Keratinocyte (primary cell): ENCODE measurements at regions not wholly inside any gene's neighbourhood (a gene's known extent, or its start where the extent isn't known, plus 50 kb on each side); places are given as distances from the start of the nearest gene placed in this dataset.

Experiments used
- DNase-seq: peaks from one replicate; pipeline ENCODE4 v3.0.0-alpha.2; 2011; ENCODE audit warnings: low read depth, missing footprints, low spot score
- FAIRE-seq: peaks from 2 replicates; lab custom pipeline; 2011; peaks lifted over from hg19 to GRCh38; lab: Jason Lieb, UNC
- H2AFZ ChIP-seq: 2 replicates; pipeline ENCODE4 v1.6.0; 2012; ENCODE audit warnings: low read length, control low read depth, inconsistent platforms; ENCODE audit not compliant: control insufficient read depth
- H3K27ac ChIP-seq: 2 replicates; pipeline ENCODE4 v1.5.1; 2011; ENCODE audit warnings: low read length; ENCODE audit not compliant: control insufficient read depth, insufficient read depth
- H3K27me3 ChIP-seq: 3 replicates; pipeline ENCODE4 v1.6.0; 2011; ENCODE audit warnings: low read length; ENCODE audit not compliant: control insufficient read depth, insufficient read depth; ENCODE audit errors: extremely low read depth
- H3K36me3 ChIP-seq, 2 experiments: 2 replicates in 1 of 2; 3 replicates in 1 of 2; pipeline ENCODE4 v1.5.1; 2011; ENCODE audit warnings: low read length in 2 of 2, mild to moderate bottlenecking in 1 of 2; ENCODE audit not compliant: control insufficient read depth in 2 of 2, insufficient read depth in 2 of 2; ENCODE audit errors: extremely low read depth in 1 of 2
- H3K4me1 ChIP-seq: 3 replicates; pipeline ENCODE4 v1.5.1; 2011; ENCODE audit warnings: low read length; ENCODE audit not compliant: control insufficient read depth, insufficient read depth; ENCODE audit errors: extremely low read depth
- H3K4me2 ChIP-seq: 3 replicates; pipeline ENCODE4 v1.6.0; 2011; ENCODE audit warnings: low read depth, low read length; ENCODE audit not compliant: control insufficient read depth, insufficient read depth; ENCODE audit errors: extremely low read depth
- H3K4me3 ChIP-seq, 3 experiments: fragments of 200-600 bp in 1 of 3; sonication (generic) in 1 of 3; 2 replicates in 2 of 3; 3 replicates in 1 of 3; pipeline ENCODE4 v1.5.1; 2011 to 2016; ENCODE audit warnings: low read length in 3 of 3, mild to moderate bottlenecking in 3 of 3, control low read depth in 2 of 3, inconsistent platforms in 1 of 3, low read depth in 1 of 3, mixed read lengths in 1 of 3, mixed run types in 1 of 3, moderate library complexity in 1 of 3; ENCODE audit not compliant: control insufficient read depth in 2 of 3, insufficient read depth in 2 of 3; ENCODE audit errors: extremely low read depth in 1 of 3
- H3K79me2 ChIP-seq: 2 replicates; pipeline ENCODE4 v1.6.0; 2012; ENCODE audit warnings: low read length; ENCODE audit not compliant: control insufficient read depth, insufficient read depth
- H3K9ac ChIP-seq: 3 replicates; pipeline ENCODE4 v1.6.0; 2011; ENCODE audit warnings: low read length; ENCODE audit not compliant: control insufficient read depth, insufficient read depth; ENCODE audit errors: extremely low read depth
- H3K9me1 ChIP-seq: 3 replicates; pipeline ENCODE4 v1.6.0; 2011; ENCODE audit warnings: low read length; ENCODE audit not compliant: control insufficient read depth, insufficient read depth; ENCODE audit errors: extremely low read depth
- H3K9me3 ChIP-seq: 2 replicates; pipeline ENCODE4 v1.5.1; 2012; ENCODE audit warnings: low read depth, low read length; ENCODE audit not compliant: control insufficient read depth
- H4K20me1 ChIP-seq: 3 replicates; pipeline ENCODE4 v1.6.0; 2011; ENCODE audit warnings: low read length; ENCODE audit not compliant: control insufficient read depth, insufficient read depth; ENCODE audit errors: extremely low read depth
- CTCF ChIP-seq, 3 experiments: IDR thresholded peaks in 1 of 3; conservative IDR thresholded peaks in 1 of 3; optimal IDR thresholded peaks in 1 of 3; 2 replicates in 2 of 3; 3 replicates in 1 of 3; pipeline versions ENCODE3 to v1.5.1; 2011; ENCODE audit warnings: low read length in 3 of 3, mild to moderate bottlenecking in 3 of 3, moderate library complexity in 2 of 3, control low read depth in 1 of 3, inconsistent platforms in 1 of 3; ENCODE audit not compliant: insufficient read depth in 2 of 3; ENCODE audit errors: extremely low read depth in 1 of 3
- EZH2 ChIP-seq: IDR thresholded peaks from one replicate; pipeline ENCODE4 v1.6.1; 2012; ENCODE audit warnings: inconsistent platforms, mild to moderate bottlenecking, low read length, moderate library complexity
- dilution Hi-C: fragments of 300-500 bp; cut with MboI; formaldehyde crosslinking; loops from one replicate; pipeline ENCODE4 v1.7.0; 2020; ENCODE audit warnings: low sequenced_read_pairs; ENCODE audit not compliant: extremely low pct_ligation_motif_present

GRCh38 chr6:74115674-74116073, 419.7 kb downstream of the CD109 start:
- Histone ChIP-seq H3K4me3 (no peak overlapping the region), H3K36me3 (no peaks in the 10 kb centered on the region), H3K9ac (no peak overlapping the region), H3K27ac (no peak overlapping the region), H3K27me3 (peaks cover 1% of the 10 kb centered on the region), H4K20me1 (no peaks in the 10 kb centered on the region), H3K9me3 (no peaks in the 10 kb centered on the region), H3K4me2 (no peak overlapping the region), H2AFZ (no peak overlapping the region), H3K9me1 (no peaks in the 10 kb centered on the region), H3K79me2 (no peaks in the 10 kb centered on the region), H3K4me1 (no peaks in the 10 kb centered on the region)
- no peak for DNase-seq
- no peak for TF ChIP-seq EZH2
- TF ChIP-seq CTCF (optimal IDR thresholded peaks at IDR 0.05 in 1 of 3, IDR thresholded peaks at IDR 0.05 in 1 of 3, conservative IDR thresholded peaks at IDR 0.05 in 1 of 3; ENCODE audit: extremely low read depth in 1 of 3, insufficient read depth in 2 of 3, low read length in 3 of 3): no peak
- no peak for FAIRE-seq
- dilution Hi-C loops: no loop called here

- Histone ChIP-seq H3K9me3 (no peaks in the 10 kb centered on the region), H3K4me1 (no peaks in the 10 kb centered on the region), H3K4me2 (no peak overlapping the region), H2AFZ (no peak overlapping the region), H3K27me3 (peaks cover 5% of the 10 kb centered on the region), H3K79me2 (no peaks in the 10 kb centered on the region), H3K9me1 (no peaks in the 10 kb centered on the region), H4K20me1 (no peaks in the 10 kb centered on the region), H3K27ac (no peak overlapping the region), H3K9ac (no peak overlapping the region), H3K4me3 (no peak overlapping the region), H3K36me3 (no peaks in the 10 kb centered on the region)
- FAIRE-seq (no peak), DNase-seq (no peak)
- dilution Hi-C loops: no loop called here
- TF ChIP-seq CTCF (optimal IDR thresholded peaks at IDR 0.05 in 1 of 3, IDR thresholded peaks at IDR 0.05 in 1 of 3, conservative IDR thresholded peaks at IDR 0.05 in 1 of 3; ENCODE audit: extremely low read depth in 1 of 3, insufficient read depth in 2 of 3, low read length in 3 of 3) (no peak), EZH2 (no peak)
Measured at GRCh38 chr6:74114428-74114827, 418.4 kb downstream of the CD109 start.
